Glomerular visceral epithelial cell (primary cell): ENCODE measurements at regions not wholly inside any gene's neighbourhood (a gene's known extent, or its start where the extent isn't known, plus 50 kb on each side); places are given as distances from the start of the nearest gene placed in this dataset.

ENCODE experiments used
- DNase-seq: peaks from one replicate; pipeline ENCODE4 v3.0.0-alpha.2; 2016; ENCODE audit errors: extremely low spot score

- DNase-seq, result no peak
Measured at GRCh38 chr13:22422712-22423111, 751.8 kb downstream of the FGF9 start.

- DNase-seq, result no peak
Measured at GRCh38 chr13:22423261-22423660, 752.4 kb downstream of the FGF9 start.

- no peak for DNase-seq
Measured at GRCh38 chr13:22425087-22425486, 754.2 kb downstream of the FGF9 start.

GRCh38 chr13:22427066-22427465 is 753.7 kb upstream of the SGCG start:
- no peak for DNase-seq

GRCh38 chr13:22427783-22428182 is 753.0 kb upstream of the SGCG start:
- DNase-seq, result no peak

- no peak for DNase-seq
Measured at GRCh38 chr13:22428188-22428828, 752.5 kb upstream of the SGCG start.

- DNase-seq, result no peak
Measured at GRCh38 chr13:22432690-22433089, 748.1 kb upstream of the SGCG start.

GRCh38 chr13:22447132-22447886 is 733.5 kb upstream of the SGCG start:
- DNase-seq, result no peak

- DNase-seq, result no peak
Measured at GRCh38 chr13:22449251-22449650, 731.5 kb upstream of the SGCG start.

- no peak for DNase-seq
Measured at GRCh38 chr13:22451327-22451741, 729.4 kb upstream of the SGCG start.

GRCh38 chr13:22454586-22454985 is 726.2 kb upstream of the SGCG start:
- no peak for DNase-seq

GRCh38 chr13:22455036-22455435 is 725.7 kb upstream of the SGCG start:
- DNase-seq, result no peak

- DNase-seq, result no peak
Measured at GRCh38 chr13:22461854-22462490, 718.8 kb upstream of the SGCG start.

GRCh38 chr13:22463089-22463488 is 717.7 kb upstream of the SGCG start:
- DNase-seq, result no peak

GRCh38 chr13:22468045-22468444 is 712.7 kb upstream of the SGCG start:
- no peak for DNase-seq

GRCh38 chr13:22468824-22469223 is 712.0 kb upstream of the SGCG start:
- DNase-seq, result no peak

- no peak for DNase-seq
Measured at GRCh38 chr13:22469452-22469851, 711.3 kb upstream of the SGCG start.

GRCh38 chr13:22470075-22470474 is 710.7 kb upstream of the SGCG start:
- DNase-seq, result no peak

GRCh38 chr13:22482496-22483000 is 698.2 kb upstream of the SGCG start:
- DNase-seq, result no peak

- no peak for DNase-seq
Measured at GRCh38 chr13:22483276-22483675, 697.5 kb upstream of the SGCG start.

- DNase-seq, result no peak
Measured at GRCh38 chr13:22486490-22486889, 694.3 kb upstream of the SGCG start.

- no peak for DNase-seq
Measured at GRCh38 chr13:22487932-22488331, 692.8 kb upstream of the SGCG start.

GRCh38 chr13:22489771-22490170 is 691.0 kb upstream of the SGCG start:
- no peak for DNase-seq
